ENCODE measurements at regions not wholly inside any gene's neighbourhood (a gene's known extent, or its start where the extent isn't known, plus 50 kb on each side); places are given as distances from the start of the nearest gene placed in this dataset.
"Not testable (repeated sequence)": the region's sequence is repeated elsewhere in the genome, so short reads cannot be mapped to it uniquely, and the experiment has no call there.

- peaks cover 0 to 65% (median 0%) of the 10 kb centered on the region in 4 donors for H3K27me3 ChIP-seq
- intact Hi-C loops (cut with DNase I), result no loop called here
- WGBS, result 71% methylated on average over 22 of the region's 22 CpGs
- H3K27ac ChIP-seq (replicated peaks in 1 of 4), result no peak overlapping the region
- no peak overlapping the region for H3K4me3 ChIP-seq
- no peak for TF ChIP-seq EP300 (IDR thresholded peaks at IDR 0.05)
- no peak for TF ChIP-seq POLR2A (IDR thresholded peaks at IDR 0.05; ENCODE audit: low read depth)
- no peaks in the 10 kb centered on the region for H3K36me3 ChIP-seq
- H3K4me1 ChIP-seq, result peaks cover 0 to under 1% (median 0%) of the 10 kb centered on the region in 4 donors
- no peak for DNase-seq (ENCODE audit: extremely low spot score)
- H3K9me3 ChIP-seq, result no peaks in the 10 kb centered on the region
Measured at GRCh38 chr4:3639613-3640586, 107.7 kb upstream of the LRPAP1 start.

- Histone ChIP-seq H3K4me3 (no peak overlapping the region), H3K4me1 (no peaks in the 10 kb centered on the region), H3K36me3 (no peaks in the 10 kb centered on the region), H3K27ac (replicated peaks in 1 of 4) (no peak overlapping the region), H3K27me3 (peaks cover 0 to 56% (median 0%) of the 10 kb centered on the region in 4 donors), H3K9me3 (no peaks in the 10 kb centered on the region)
- intact Hi-C loops (cut with DNase I), result no loop called here
- 52% methylated on average over 6 of the region's 6 CpGs for WGBS
- TF ChIP-seq CTCF (IDR thresholded peaks at IDR 0.05) (no peak), EP300 (IDR thresholded peaks at IDR 0.05) (no peak), POLR2AphosphoS5 (IDR thresholded peaks at IDR 0.05) (no peak), POLR2A (IDR thresholded peaks at IDR 0.05; ENCODE audit: low read depth) (no peak)
- DNase-seq (ENCODE audit: extremely low spot score), result no peak
Measured at GRCh38 chr4:3638080-3638795, 106.0 kb upstream of the LRPAP1 start.

- 64% methylated on average over 19 of the region's 19 CpGs for WGBS
- intact Hi-C loops (cut with DNase I), result no loop called here
- no peaks in the 10 kb centered on the region for H3K36me3 ChIP-seq
- H3K4me1 ChIP-seq, result no peaks in the 10 kb centered on the region
- no peak for DNase-seq (ENCODE audit: extremely low spot score)
- no peak overlapping the region for H3K4me3 ChIP-seq
- no peak overlapping the region for H3K27ac ChIP-seq (replicated peaks in 1 of 4)
- H3K9me3 ChIP-seq, result no peaks in the 10 kb centered on the region
- TF ChIP-seq EP300 (IDR thresholded peaks at IDR 0.05) (no peak), POLR2A (IDR thresholded peaks at IDR 0.05; ENCODE audit: low read depth) (no peak), CTCF (IDR thresholded peaks at IDR 0.05) (no peak), POLR2AphosphoS5 (IDR thresholded peaks at IDR 0.05) (no peak)
- peaks cover 0 to 48% (median 0%) of the 10 kb centered on the region in 4 donors for H3K27me3 ChIP-seq
Measured at GRCh38 chr4:3637326-3638016, 105.2 kb upstream of the LRPAP1 start.

- no peak for DNase-seq (ENCODE audit: extremely low spot score)
- intact Hi-C loops (cut with DNase I), result no loop called here
- 84% methylated on average over 12 of the region's 12 CpGs for WGBS
- no peaks in the 10 kb centered on the region for H3K36me3 ChIP-seq
- H3K4me1 ChIP-seq, result no peaks in the 10 kb centered on the region
- no peaks in the 10 kb centered on the region for H3K9me3 ChIP-seq
- no peak overlapping the region for H3K4me3 ChIP-seq
- H3K27ac ChIP-seq (replicated peaks in 1 of 4), result no peak overlapping the region
- TF ChIP-seq CTCF (IDR thresholded peaks at IDR 0.05) (no peak), POLR2A (IDR thresholded peaks at IDR 0.05; ENCODE audit: low read depth) (no peak), POLR2AphosphoS5 (IDR thresholded peaks at IDR 0.05) (no peak), EP300 (IDR thresholded peaks at IDR 0.05) (no peak)
- peaks cover 0 to 45% (median 0%) of the 10 kb centered on the region in 4 donors for H3K27me3 ChIP-seq
Measured at GRCh38 chr4:3636646-3637320, 104.6 kb upstream of the LRPAP1 start.

GRCh38 chr4:3636020-3636419 is 103.8 kb upstream of the LRPAP1 start:
- DNase-seq (ENCODE audit: extremely low spot score); H3K36me3 ChIP-seq; H3K27ac ChIP-seq (replicated peaks in 1 of 4); H3K4me1 ChIP-seq; intact Hi-C loops (cut with DNase I); H3K9me3 ChIP-seq; H3K4me3 ChIP-seq: not testable (repeated sequence)
- 59% methylated on average over 2 of the region's 2 CpGs for WGBS
- H3K27me3 ChIP-seq, result peaks cover 0 to 47% (median 0%) of the 10 kb centered on the region in 4 donors
